GM13976 (cell line): ENCODE measurements at regions not wholly inside any gene's neighbourhood (a gene's known extent, or its start where the extent isn't known, plus 50 kb on each side); places are given as distances from the start of the nearest gene placed in this dataset.
A peak's percentile ranks its signal among the peaks of the same experiment; 100 is the strongest.

ENCODE experiments used
- DNase-seq: peaks from one replicate; pipeline ENCODE4 v3.0.0; 2012; ENCODE audit warnings: low spot score
- CTCF ChIP-seq: IDR thresholded peaks from 2 replicates; pipeline ENCODE4 v1.5.1; 2012; ENCODE audit warnings: borderline replicate concordance, mild to moderate bottlenecking; ENCODE audit not compliant: insufficient read depth; ENCODE audit errors: extremely low read depth, missing control alignments, control extremely low read depth
- in situ Hi-C: fragments of 300-500 bp; cut with MboI; formaldehyde crosslinking; loops from one replicate; pipeline ENCODE4 v1.12.0; 2022; ENCODE audit warnings: low sequenced_read_pairs, mixed read lengths, inconsistent platforms; ENCODE audit not compliant: unreplicated experiment

DNA sequence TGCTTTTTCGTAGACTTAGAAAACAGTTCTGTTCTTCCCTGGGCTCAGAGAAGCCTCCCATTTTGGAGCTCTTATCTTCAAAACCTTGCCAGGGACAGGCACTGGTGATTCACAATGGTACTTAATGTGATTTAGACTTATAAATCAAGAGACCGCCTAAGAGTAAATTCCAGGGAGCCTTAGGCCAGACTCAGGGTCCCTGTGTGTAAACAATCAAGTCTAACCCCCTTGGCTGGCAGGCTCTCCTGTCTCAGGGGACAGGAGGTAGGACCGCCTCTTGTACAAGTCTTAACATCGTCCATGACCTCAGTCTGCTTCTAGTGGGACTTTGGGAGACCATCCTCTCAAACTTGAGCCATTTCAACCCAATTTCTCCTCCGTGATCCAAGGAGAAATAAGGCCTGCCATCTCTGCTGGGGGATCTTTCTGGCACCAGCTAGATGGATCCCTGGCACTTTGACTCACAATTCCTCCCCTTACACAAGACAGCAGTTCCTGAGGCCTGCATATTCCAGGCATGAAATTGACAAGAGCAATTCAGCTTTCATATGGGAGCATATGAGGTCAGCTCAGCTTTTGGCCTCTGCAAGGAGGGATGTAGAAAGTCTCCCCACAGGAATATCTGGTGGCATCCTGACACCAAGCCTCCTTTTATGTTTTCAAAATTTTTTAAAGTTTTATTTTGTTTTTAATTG, 487.0 kb downstream of the TNS1 start:
- in situ Hi-C loops = loop anchor here (10.0 kb wide), 1 partner anchor 821 kb away; the partner anchor contains the start of gene IGFBP5
- no peak for TF ChIP-seq CTCF
- no peak for DNase-seq

- in situ Hi-C loops = loop anchor here (10.0 kb wide), 1 partner anchor 818 kb away; the partner anchor contains the start of gene IGFBP5
- no peak for TF ChIP-seq CTCF
- no peak for DNase-seq
Observed at GRCh38 chr2:217513258-217513657, 489.5 kb downstream of the TNS1 start.

DNA sequence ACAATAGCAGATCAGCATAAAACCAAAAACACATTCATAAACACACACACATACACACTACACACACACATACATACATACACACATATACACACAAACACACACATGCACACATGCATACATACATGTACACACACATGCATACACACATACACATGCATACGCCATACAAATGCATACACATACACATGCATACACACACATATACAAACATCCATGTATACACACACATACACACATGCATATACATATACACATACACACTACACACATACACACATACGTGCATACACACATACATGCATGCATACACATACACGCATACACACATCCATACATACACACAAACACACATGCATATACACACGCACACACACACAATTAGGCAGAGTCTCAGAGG, 490.1 kb downstream of the TNS1 start:
- TF ChIP-seq CTCF = no peak
- in situ Hi-C loops = loop anchor here (10.0 kb wide), 1 partner anchor 818 kb away; the partner anchor contains the start of gene IGFBP5

DNA sequence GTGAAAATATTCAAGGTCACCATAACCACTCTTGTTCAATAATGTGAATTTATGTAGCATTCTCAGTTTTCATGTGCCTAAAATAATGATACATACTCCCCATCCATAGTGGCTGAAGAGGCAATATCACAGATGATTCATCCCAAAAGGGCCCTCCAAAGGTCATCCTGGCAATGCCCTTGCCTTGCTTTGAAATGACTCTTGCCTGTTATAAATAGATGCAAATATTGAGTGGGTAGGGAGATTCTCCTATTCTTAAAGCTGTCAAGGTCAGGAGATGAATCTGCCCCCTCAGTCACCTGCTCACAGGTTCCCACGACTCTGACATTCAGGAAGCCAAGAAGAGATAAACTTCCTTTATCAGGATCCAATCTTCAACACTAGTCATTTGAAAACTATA, 490.5 kb downstream of the TNS1 start:
- no peak for DNase-seq
- in situ Hi-C loops = loop anchor here (10.0 kb wide), 1 partner anchor 817 kb away; the partner anchor contains the start of gene IGFBP5
- no peak for TF ChIP-seq CTCF

More for the DNA sequence above, 490.1 kb downstream of the TNS1 start:
- no peak for DNase-seq

GRCh38 chr2:217511850-217512249, 490.9 kb downstream of the TNS1 start:
- TF ChIP-seq CTCF = no peak
- no peak for DNase-seq
- in situ Hi-C loops = loop anchor here (10.0 kb wide), 1 partner anchor 817 kb away; the partner anchor contains the start of gene IGFBP5

- peak; percentile 56 for TF ChIP-seq CTCF
- in situ Hi-C loops = loop anchor here (10.0 kb wide), 1 partner anchor 816 kb away; the partner anchor contains the start of gene IGFBP5
- peak; percentile 75 for DNase-seq
Observed at GRCh38 chr2:217510771-217511291, 492.0 kb downstream of the TNS1 start.
